ENCODE measurements at regions not wholly inside any gene's neighbourhood (a gene's known extent, or its start where the extent isn't known, plus 50 kb on each side); places are given as distances from the start of the nearest gene placed in this dataset.

DNA sequence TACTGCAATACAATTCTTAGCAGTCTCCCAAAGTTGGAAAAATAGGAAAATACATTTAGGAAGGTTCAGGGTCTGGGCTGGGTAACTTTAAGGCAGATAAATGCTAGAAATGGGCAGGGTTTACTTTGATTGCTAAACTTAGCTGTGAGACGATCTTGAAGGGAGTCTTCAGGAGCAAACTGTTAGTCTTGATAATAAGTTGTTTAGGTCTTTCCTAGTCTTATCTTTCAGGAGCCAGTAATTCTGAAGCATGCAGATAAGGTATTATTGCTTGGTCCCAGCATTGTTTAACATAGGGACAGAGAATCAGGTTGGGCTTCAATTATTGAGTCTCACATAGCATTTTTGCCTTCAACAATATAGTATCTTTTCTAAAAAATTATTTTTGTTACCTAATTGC, 262.4 kb upstream of the MIR17HG start:
- no peak for DNase-seq (ENCODE audit: low read depth)

DNA sequence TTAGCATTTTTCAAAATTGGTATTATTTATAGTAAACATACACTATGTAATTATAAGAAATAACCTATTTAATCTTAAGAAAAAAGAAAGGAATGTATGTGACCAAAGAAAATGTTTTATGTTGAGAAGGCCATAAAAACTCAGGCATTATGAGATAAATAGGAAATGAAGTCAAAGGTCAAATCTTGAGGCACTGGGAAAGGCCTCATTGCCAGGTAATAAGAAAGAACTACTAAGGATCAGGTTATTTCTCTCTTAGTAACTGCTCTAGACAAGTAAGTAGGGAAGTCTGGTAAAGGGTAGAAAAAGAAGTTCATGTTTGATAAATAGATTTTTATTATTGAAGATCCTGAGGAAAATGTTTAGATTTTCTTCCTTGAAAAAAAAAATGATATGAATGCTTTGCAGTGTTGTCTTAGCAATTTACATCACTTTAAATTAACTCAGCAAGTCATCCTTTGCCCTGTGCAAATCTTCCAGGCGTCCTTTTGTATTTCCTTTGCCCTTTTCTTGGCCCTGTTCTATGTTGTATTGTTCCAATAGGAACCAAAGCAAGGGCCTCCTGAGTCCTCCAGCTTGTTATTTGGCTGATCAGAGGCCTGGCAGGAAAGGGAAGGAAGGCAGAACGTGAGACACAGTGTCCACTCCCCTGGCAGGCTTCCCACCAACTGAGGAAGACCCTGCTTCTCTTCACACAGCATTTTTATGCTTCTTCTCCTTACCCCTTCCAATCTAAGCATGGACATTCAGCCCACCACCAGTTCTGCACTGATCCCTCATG, 260.4 kb upstream of the MIR17HG start:
- no peak for DNase-seq (ENCODE audit: low read depth)

DNA sequence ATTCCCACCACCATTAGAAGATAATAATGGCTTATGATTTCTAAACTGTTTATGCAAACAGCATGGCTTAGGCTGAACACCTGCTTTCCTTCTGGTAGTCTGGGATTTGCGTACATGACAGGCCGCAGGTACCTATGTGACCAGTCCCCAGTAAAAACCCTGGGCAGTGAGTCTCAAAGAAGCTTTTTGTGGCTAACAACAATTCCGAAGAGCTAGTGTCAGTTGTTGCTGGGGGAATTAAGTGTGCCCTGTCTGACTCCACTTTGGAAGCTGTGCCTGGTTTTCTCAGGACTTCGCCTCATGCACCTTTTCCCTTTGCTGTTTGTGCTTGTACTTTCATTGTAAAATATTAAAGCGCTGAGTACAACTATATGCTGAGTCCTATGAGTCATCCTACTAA, 250.2 kb upstream of the MIR17HG start:
- no peak for DNase-seq (ENCODE audit: low read depth)

DNA sequence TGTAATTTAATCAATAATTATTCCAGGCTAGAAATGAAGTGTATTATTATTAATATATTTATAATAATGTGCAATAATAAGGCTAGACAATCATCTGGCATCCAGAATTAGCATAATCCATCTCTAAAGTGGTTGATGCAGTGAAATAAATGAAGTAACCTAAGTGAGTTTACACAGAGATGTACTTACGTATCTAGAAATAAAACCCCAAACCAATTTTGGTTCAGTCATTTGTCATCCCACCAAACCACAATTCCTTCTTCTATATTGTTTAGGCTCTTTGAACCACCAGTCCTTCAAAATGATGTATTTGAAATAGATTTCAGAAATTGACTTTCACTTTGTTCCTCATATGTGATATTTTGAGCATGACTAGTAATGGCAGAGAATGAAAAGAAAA, 247.6 kb upstream of the MIR17HG start:
- no peak for DNase-seq (ENCODE audit: low read depth)

DNA sequence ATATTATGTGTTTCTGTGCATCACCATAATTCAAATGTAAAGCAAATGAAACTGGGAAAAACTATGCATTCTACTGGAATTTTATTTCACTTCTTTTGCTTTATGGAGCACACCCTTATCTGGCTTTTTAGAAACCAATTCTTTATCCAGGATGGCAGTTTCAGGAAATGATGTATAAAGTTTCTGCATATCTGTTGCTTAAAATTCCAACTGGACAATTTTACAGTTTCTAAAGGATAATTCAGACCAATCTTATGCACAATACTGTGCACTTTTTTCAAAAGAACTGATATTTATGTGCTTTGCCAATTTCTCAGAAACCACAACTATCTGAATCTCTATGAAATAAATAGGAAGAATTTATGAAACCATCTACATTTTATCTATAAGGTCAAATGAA, 246.5 kb upstream of the MIR17HG start:
- no peak for DNase-seq (ENCODE audit: low read depth)

DNA sequence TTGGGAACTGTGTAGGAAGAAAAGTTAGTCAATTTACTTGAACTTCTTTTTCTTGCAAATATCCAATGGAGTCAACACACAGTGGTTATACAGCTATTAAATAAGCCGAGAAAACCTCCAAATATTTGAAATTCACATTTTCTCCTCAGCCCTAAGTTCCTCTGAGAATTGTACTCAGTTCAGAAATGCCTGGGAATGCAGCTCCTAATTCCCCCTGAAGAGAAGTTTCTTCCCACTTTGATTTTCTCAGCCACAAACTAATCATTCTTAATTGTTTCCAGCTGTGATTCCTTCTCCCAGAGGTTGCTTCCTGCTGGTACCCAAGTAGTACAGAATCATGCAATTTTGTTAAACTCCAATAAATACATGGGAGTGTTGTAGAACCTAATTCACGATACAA, 246.1 kb upstream of the MIR17HG start:
- DNase-seq (ENCODE audit: low read depth) = no peak

DNA sequence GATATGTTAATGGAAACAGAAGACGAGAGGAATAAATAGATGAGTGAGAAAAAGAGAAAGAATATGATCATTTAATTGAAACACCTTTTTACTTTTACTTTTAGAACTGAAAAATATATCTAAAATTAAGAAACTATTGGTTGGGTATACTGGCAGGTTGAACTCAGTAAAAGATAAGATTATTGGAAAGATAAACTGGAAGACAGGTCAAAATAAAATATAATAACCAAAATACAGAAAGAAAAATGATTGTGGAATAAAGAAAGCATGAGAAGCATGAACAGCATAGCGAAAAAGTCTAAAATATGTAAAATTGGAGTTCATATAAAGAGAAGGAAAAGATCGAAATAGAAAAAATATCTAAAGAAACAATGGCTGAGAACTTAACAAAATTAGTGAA, 242.2 kb upstream of the MIR17HG start:
- DNase-seq (ENCODE audit: low read depth) = no peak

DNA sequence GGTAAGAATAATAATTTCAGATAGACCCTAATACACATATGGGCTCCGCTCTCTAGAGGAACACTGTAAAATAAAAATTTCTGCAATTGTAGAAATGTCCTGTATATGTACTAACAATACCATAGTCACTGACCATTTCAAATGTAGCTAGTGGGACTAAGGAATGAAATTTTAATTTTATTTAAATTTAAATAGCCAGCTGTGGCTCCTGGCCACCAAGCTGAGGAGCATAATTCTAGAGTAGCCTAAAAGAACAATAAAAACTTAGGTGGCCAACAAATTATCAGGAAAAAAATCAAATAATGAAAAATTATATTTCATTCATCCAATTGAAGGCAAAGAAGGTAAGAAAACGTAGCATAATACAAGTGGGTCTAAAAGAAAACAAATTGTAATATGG, 240.9 kb upstream of the MIR17HG start:
- no peak for DNase-seq (ENCODE audit: low read depth)

DNA sequence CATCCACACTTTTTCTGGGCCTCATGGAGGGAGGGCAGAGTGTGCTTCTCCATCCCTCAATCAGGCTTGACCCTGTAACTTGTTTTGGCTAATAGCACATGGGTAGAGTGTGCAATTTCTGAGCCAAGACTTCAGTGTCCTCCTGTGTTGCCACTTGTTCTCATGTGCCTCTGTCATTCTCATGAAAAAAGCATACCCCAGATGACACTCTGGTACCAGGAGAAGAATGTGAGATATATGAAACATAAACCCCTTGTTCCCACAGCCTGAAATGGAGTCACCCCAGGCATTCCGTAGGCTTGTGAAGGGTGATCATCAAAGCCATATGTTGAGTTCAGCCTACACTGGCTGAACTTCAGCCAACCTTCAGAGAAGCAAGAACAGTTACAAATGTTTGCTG, 239.2 kb upstream of the MIR17HG start:
- DNase-seq (ENCODE audit: low read depth) = no peak

DNA sequence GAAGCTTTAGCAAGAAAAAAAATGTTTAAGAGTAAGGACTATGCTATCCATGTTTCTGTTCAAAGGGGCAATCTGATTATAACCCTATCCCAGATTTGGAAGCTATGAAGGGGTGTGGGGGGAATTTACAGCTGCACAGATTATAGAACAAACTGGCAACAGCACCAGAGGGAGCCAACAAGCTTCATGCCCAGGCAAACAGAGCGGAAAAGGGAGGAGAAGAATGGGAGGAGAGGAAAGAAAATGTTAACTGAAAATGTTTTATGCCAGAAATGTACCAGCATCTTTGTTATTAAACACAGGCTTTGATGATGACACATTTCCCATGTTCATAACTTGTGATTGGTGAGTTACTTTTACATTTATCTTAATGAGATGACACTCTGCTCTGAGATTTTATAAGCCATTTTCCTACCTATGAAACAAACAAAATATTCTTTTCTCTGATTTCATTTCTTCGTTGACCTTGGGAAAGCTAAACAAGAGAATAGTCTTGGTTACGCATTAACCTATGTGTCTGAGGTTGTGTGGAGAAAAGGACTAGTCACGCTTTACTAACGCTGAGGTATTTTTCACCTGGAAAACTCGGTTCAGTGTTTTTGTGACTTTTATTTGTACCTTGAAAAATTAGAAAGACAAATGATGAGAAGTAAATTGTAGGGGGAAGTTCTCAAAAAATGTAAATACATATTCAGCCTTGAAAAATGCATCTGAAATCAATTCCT, 235.8 kb upstream of the MIR17HG start:
- no peak for DNase-seq (ENCODE audit: low read depth)

DNA sequence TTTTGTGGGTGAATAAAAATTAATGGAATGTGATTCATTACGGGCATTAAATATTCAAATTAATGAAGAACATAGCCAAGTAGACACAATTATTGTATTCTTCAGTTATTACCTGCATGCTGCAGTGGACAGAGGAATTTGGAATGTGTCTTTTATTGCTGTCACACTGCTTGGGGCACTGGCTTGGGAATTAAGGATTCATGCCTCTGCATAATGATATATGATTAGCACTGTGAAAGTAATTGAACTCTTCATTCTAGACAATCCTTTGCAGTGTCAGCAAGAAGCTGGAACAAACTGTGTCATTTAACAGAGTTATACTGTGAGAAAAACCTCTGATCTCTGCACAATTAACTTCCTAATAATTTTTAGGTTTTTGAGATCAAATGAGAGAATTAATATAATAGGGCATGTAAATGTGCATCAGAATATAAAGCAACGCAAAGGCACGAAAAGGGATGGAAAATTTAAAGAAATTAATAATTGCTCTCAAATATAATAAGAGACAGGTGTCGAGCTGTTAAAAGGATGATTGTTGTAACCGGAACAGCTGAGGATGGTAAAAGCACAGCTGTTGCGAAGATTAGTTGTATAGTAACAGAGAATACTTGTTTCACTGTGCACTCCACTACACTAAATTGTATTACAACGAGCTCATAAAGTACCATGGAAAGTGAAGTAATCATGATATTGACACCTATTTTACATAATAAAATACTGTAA, 235.1 kb upstream of the MIR17HG start:
- no peak for DNase-seq (ENCODE audit: low read depth)

DNA sequence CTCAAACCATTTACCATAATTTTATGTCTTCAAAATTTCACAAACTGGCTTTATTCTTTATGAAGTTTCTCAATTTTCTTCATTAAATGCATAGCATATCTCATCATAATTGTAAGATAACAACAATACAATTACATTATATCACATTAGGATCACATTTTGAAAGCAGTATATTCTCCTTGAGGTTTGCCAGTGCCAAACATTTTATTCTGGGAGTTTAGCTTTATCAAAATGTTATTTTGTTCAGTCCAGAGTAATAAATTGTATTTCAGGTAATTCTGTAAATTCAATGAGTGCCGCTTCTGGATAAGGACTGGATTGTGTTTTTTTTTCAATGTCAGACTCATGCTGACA, 234.6 kb upstream of the MIR17HG start:
- DNase-seq (ENCODE audit: low read depth) = no peak

DNA sequence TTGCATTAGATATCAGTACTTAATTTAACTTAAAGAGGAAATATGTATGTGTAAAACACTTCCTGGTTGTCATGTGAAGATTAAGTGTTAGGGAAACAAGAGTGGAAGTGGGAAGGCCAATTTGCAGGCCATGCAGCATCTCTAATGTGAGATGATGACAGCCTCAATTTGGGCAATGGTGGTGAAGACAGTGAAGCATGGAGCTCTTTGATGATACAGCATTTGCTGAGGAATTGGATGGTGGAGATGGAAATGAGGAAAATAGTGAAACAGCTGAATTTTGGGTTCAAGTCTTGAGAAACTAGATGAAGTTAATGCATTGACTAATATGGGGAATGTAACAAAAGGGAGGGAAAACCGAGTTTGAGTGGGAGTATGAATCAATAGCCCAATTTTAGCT, 231.7 kb upstream of the MIR17HG start:
- DNase-seq (ENCODE audit: low read depth) = no peak

DNA sequence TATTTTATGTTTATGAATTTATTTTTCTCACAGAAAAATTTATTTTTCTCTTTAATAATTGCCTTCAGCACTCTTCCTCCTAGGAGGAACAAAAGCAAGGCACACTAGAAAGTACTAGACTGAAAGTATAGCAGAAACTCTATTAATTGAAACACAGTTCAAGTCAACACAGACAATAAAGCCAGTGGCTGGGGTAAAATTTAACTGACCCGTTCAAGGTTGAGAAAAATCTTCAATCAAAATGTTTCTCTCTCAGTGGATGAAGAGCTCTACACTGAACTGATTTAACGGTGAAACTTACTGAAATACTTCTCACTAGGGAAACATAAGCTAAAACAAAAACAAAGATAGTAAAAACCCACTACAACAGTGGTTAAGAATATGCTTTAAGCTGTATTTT, 230.1 kb upstream of the MIR17HG start:
- no peak for DNase-seq (ENCODE audit: low read depth)

DNA sequence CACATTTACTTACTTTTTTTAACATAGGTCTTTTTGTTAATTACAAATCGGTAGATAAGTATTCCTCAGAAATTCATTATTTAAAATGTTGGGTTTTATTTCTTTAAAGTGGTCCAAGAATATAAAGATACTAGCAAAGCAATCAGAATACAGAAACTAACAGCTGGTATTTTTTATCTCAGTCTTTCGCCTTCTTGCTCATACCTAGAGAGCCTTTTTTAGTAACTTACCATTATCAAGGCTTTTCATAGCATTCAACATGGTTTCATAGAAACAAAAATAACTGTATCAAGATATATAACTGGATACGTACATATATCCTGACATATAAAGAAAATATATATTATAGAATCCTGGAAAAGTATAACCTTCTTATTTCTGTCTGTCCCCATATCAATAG, 227.8 kb upstream of the MIR17HG start:
- no peak for DNase-seq (ENCODE audit: low read depth)

DNA sequence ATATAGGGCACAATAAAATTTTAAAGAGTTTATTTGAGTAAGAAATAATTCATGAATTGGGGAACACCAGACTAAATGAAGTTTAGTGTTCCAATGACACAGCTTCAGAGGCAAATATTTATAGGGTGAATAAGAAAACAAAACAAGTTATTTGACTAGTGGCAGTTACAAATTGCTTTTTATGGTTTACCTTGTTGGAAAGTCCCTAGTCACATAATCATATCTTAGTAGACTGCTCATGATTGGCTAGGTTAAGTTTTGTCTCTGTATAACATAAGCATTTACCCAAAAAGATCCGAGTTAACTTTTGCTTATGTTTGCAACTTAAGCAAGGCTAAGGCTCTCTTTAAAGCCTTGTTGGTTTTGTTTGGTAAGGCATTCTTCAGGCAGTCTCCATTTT, 224.7 kb upstream of the MIR17HG start:
- DNase-seq (ENCODE audit: low read depth) = no peak

DNA sequence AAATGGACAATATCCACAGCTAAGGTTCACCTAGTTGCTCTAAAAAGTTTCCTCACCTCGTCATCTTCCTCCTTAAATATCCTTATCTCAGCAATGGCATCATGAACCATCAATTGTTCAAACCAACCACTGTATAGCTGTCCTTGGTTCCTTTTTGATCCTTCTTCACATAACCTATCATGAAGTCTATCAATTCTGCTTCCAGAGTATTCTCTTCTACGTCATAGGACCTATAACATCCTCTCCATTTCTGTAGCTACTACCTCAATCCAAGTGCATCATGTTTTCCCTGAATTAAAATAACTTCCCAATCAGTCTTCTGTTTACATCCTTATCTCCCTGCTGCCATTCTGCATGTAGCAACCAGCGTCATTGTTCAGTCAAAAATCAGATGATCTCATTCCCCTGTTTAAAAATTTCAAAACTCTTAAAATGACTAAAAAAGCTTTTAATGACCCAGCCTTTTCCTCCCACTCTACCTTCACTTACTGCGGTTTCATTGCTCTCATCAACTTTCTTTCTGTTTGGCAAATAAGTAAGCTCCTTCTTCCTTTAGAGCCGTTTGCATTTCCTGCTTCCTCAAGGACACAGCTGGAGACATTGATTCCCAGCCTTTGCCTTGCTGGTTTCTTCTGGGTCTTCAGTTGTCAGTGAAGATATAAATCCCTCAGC, 223.9 kb upstream of the MIR17HG start:
- no peak for DNase-seq (ENCODE audit: low read depth)

DNA sequence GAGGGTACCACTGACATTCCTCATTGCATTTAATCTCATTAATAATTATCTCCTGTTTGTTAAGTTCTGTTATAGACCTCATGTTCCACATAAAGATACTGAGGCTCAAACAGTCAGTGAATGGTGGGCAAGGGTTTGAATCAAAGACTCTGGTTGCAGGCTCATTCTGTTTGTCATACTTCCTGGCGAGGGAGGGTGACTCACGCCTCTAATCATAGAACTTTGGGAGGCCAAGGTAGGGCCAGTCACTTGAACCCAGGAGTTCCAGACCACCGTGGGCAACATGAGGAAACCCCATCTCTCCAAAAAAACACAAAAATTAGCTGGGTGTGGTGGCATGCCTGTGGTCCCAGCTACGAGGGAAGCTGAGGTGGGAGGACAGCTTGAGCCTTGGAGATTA, 220.7 kb upstream of the MIR17HG start:
- DNase-seq (ENCODE audit: low read depth) = no peak

DNA sequence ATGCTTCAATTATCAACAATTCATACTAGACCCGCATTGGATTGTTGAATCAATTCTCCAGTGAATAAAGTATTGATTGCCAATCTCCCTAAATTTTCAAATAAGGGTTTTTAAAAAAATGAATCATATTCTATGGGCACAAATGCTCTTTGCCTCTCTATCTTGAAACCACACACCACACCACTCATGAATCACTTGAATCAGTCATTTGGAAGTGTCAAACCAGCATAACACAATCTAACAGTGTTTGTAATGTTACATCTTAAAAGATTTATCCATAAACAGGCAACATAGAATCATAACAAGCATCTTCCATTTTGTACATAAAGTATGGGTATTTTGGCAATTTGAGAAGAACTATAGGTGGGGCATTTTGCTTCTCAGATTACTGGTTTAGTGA, 219.5 kb upstream of the MIR17HG start:
- DNase-seq (ENCODE audit: low read depth) = no peak

DNA sequence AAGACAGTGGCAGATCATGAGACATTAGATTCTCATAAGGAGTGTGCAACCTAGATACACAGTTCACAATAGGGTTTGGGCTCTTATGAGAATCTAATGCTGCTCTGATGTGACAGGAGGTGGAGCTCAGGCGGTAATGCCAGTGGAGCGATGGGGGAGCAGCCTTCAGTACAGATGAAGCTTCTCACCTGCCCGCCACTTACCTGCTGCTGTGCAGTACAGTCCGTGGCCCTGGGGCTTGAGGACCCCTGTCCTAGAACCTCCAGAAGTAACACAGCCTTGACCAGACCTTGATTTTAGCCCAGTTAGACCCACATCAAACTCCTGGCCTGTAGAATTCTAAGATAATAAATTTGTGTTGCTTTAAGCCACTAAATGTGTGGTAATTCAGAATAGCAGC, 215.1 kb upstream of the MIR17HG start:
- no peak for DNase-seq (ENCODE audit: low read depth)

DNA sequence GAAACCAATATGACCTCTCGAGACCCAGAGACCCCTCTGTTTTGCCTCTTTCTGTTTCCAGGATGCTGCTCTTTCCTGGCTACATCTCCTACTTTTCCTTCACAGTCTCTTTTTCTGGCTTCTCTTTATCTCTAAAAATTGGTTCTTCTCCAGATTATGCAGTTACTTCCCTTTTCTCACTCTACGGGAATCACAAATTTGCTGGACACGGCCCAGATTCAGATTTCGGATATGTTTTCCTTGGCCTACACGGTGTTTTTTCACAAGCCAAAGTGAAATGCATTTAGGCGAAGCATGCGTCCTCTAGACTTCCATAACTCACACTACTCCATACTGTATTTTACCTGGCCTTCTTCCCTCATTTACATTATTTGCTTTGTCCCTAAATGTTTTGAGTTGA, 214.7 kb upstream of the MIR17HG start:
- DNase-seq (ENCODE audit: low read depth) = no peak

DNA sequence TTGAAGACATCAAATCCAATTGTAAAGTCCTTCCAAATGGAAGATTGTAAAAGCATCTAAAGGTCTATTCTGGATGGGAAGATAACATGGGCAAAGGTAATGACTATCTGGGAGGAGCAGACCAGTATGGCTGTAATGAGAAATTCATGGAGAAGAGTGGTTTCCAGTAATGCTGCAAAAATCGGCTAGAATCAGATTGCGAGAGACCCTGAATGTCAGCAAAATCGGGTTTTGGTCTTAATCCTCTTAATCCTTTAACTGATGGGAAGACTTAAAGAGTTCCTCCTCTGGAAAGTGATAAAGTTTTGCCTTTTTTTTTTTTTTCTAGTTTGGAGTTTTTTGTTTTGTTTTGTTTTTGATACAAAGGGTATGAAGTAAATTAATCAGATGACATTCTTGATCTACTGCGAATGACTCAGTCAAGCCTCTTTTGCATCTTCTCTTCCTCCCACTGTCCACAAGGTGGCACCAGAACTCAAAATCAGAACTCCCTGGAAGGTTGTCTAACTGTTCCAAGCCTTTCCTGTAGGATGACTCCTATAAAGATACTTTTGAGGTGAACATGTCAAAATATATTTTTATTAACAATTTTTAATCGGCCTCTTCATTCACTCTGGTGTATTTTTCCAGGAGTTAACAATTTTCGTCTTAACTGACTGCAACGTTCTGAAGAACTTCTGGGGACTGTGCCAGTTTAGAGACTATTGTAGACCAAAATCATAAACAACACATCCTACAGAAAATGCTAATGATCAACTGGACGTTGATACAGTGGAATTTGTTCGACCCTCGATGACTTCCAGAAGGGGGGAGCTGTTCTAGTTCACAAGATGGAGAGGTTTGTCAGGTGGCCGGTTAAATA, 213.3 kb upstream of the MIR17HG start:
- no peak for DNase-seq (ENCODE audit: low read depth)

Data from HS-5 (cell line).